ENCODE measurements at regions not wholly inside any gene's neighbourhood (a gene's known extent, or its start where the extent isn't known, plus 50 kb on each side); places are given as distances from the start of the nearest gene placed in this dataset.
"Not testable (repeated sequence)": the region's sequence is repeated elsewhere in the genome, so short reads cannot be mapped to it uniquely, and the experiment has no call there.

GRCh38 chr13:78138756-78139155 lies 220.1 kb upstream of the EDNRB start:
- no peak for DNase-seq (ENCODE audit: low read depth)

GRCh38 chr13:78137404-78138142 lies 218.9 kb upstream of the EDNRB start:
- no peak for DNase-seq (ENCODE audit: low read depth)

GRCh38 chr13:78136966-78137365 lies 218.3 kb upstream of the EDNRB start:
- no peak for DNase-seq (ENCODE audit: low read depth)

GRCh38 chr13:78133511-78133910 lies 214.9 kb upstream of the EDNRB start:
- no peak for DNase-seq (ENCODE audit: low read depth)

GRCh38 chr13:78131811-78132210 lies 213.2 kb upstream of the EDNRB start:
- DNase-seq (ENCODE audit: low read depth): no peak

GRCh38 chr13:78131346-78131745 lies 212.7 kb upstream of the EDNRB start:
- no peak for DNase-seq (ENCODE audit: low read depth)

- DNase-seq (ENCODE audit: low read depth): no peak
Observed at GRCh38 chr13:78129823-78130222, 211.2 kb upstream of the EDNRB start.

- DNase-seq (ENCODE audit: low read depth): no peak
Observed at GRCh38 chr13:78129359-78129758, 210.7 kb upstream of the EDNRB start.

GRCh38 chr13:78121459-78122348 lies 203.1 kb upstream of the EDNRB start:
- DNase-seq (ENCODE audit: low read depth): no peak

GRCh38 chr13:78121001-78121400 lies 202.4 kb upstream of the EDNRB start:
- no peak for DNase-seq (ENCODE audit: low read depth)

GRCh38 chr13:78120144-78120543 lies 201.5 kb upstream of the EDNRB start:
- not testable (repeated sequence) for DNase-seq (ENCODE audit: low read depth)

GRCh38 chr13:78117070-78117469 lies 198.4 kb upstream of the EDNRB start:
- DNase-seq (ENCODE audit: low read depth): not testable (repeated sequence)

- no peak for DNase-seq (ENCODE audit: low read depth)
Observed at GRCh38 chr13:78105656-78106055, 187.0 kb upstream of the EDNRB start.

GRCh38 chr13:78103936-78104335 lies 185.3 kb upstream of the EDNRB start:
- no peak for DNase-seq (ENCODE audit: low read depth)

GRCh38 chr13:78102741-78103140 lies 184.1 kb upstream of the EDNRB start:
- DNase-seq (ENCODE audit: low read depth): no peak

GRCh38 chr13:78102121-78102677 lies 183.6 kb upstream of the EDNRB start:
- DNase-seq (ENCODE audit: low read depth): no peak

GRCh38 chr13:78100486-78100885 lies 181.9 kb upstream of the EDNRB start:
- DNase-seq (ENCODE audit: low read depth): no peak

- DNase-seq (ENCODE audit: low read depth): no peak
Observed at GRCh38 chr13:78098249-78098648, 179.6 kb upstream of the EDNRB start.

GRCh38 chr13:78096221-78096620 lies 177.6 kb upstream of the EDNRB start:
- no peak for DNase-seq (ENCODE audit: low read depth)

GRCh38 chr13:78087966-78088678 lies 169.5 kb upstream of the EDNRB start:
- DNase-seq (ENCODE audit: low read depth): no peak

- no peak for DNase-seq (ENCODE audit: low read depth)
Observed at GRCh38 chr13:78085434-78086225, 167.0 kb upstream of the EDNRB start.

Data from stimulated activated CD8-positive, alpha-beta memory T cell treated with anti-CD3 and anti-CD28 coated beads, Interleukin-7, amount 100 ng/mL, for 24 hours (primary cell).